ENCODE measurements at regions not wholly inside any gene's neighbourhood (a gene's known extent, or its start where the extent isn't known, plus 50 kb on each side); places are given as distances from the start of the nearest gene placed in this dataset.

- no peaks in the 10 kb centered on the region for H3K79me2 ChIP-seq (ENCODE audit: low read length)
- H3K9ac ChIP-seq (ENCODE audit: low read length) = no peak overlapping the region
- H3K4me2 ChIP-seq (ENCODE audit: low read depth, low read length, poor library complexity, severe bottlenecking) = no peak overlapping the region
- no peaks in the 10 kb centered on the region for H3K36me3 ChIP-seq (ENCODE audit: insufficient read depth, low read length)
- no peak for DNase-seq
- peaks cover 42% of the 10 kb centered on the region for H4K20me1 ChIP-seq (ENCODE audit: insufficient read depth, low read depth, low read length)
- H3K9me3 ChIP-seq (ENCODE audit: low read length) = no peaks in the 10 kb centered on the region
- H3K4me3 ChIP-seq (ENCODE audit: low read length) = no peak overlapping the region
- H2AFZ ChIP-seq (ENCODE audit: low read length) = no peak overlapping the region
- no peaks in the 10 kb centered on the region for H3K4me1 ChIP-seq (ENCODE audit: low read length)
- H3K27ac ChIP-seq (ENCODE audit: low read length) = no peak overlapping the region
- no peaks in the 10 kb centered on the region for H3K9me2 ChIP-seq (replicated peaks; ENCODE audit: insufficient read depth, low read length)
- H3K27me3 ChIP-seq (ENCODE audit: low read length) = no peaks in the 10 kb centered on the region
Measured at GRCh38 chr14:100409003-100409360, 85.8 kb downstream of the SLC25A47 start.

- Histone ChIP-seq H3K4me1 (ENCODE audit: low read length) (no peaks in the 10 kb centered on the region), H3K36me3 (ENCODE audit: insufficient read depth, low read length) (no peaks in the 10 kb centered on the region), H3K4me3 (ENCODE audit: low read length) (no peak overlapping the region), H3K27ac (ENCODE audit: low read length) (no peak overlapping the region), H3K4me2 (ENCODE audit: low read depth, low read length, poor library complexity, severe bottlenecking) (no peak overlapping the region), H3K27me3 (ENCODE audit: low read length) (no peaks in the 10 kb centered on the region), H4K20me1 (ENCODE audit: insufficient read depth, low read depth, low read length) (peaks cover 36% of the 10 kb centered on the region), H3K9me2 (replicated peaks; ENCODE audit: insufficient read depth, low read length) (no peaks in the 10 kb centered on the region), H3K9me3 (ENCODE audit: low read length) (no peaks in the 10 kb centered on the region), H2AFZ (ENCODE audit: low read length) (no peak overlapping the region), H3K79me2 (ENCODE audit: low read length) (no peaks in the 10 kb centered on the region), H3K9ac (ENCODE audit: low read length) (no peak overlapping the region)
- no peak for DNase-seq
Measured at GRCh38 chr14:100409651-100410050, 86.5 kb downstream of the SLC25A47 start.

DNA sequence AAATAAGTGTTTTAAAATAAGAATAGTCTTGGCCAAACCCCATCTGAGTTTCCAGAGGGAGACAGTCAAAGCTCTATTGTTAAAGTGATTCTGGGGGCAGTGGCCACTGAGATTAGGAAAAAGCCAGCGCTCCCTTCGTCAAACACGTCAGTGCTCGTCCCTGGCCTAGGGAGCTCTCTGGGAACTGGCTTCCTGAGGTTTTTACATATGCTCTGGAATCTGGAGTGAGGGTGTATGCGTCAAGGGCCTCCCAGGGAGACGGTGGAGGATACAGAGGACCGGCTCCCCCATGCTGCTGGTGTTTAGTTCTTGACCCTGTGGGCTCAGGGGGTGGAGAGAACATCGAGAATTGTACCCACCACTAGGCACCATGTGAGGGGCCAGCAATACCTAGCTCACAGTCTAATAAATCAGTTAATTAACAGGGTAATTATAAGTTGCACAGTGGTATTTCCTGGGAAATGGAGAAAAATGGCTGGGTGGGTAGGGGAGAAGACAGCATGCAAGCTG is 87.0 kb downstream of the SLC25A47 start:
- H3K9me3 ChIP-seq (ENCODE audit: low read length) = no peaks in the 10 kb centered on the region
- no peaks in the 10 kb centered on the region for H3K4me1 ChIP-seq (ENCODE audit: low read length)
- no peak overlapping the region for H3K4me3 ChIP-seq (ENCODE audit: low read length)
- H3K27ac ChIP-seq (ENCODE audit: low read length) = no peak overlapping the region
- H3K27me3 ChIP-seq (ENCODE audit: low read length) = no peaks in the 10 kb centered on the region
- DNase-seq = no peak
- H4K20me1 ChIP-seq (ENCODE audit: insufficient read depth, low read depth, low read length) = peaks cover 35% of the 10 kb centered on the region
- no peaks in the 10 kb centered on the region for H3K79me2 ChIP-seq (ENCODE audit: low read length)
- H2AFZ ChIP-seq (ENCODE audit: low read length) = no peak overlapping the region
- H3K9me2 ChIP-seq (replicated peaks; ENCODE audit: insufficient read depth, low read length) = no peaks in the 10 kb centered on the region
- no peak overlapping the region for H3K4me2 ChIP-seq (ENCODE audit: low read depth, low read length, poor library complexity, severe bottlenecking)
- no peaks in the 10 kb centered on the region for H3K36me3 ChIP-seq (ENCODE audit: insufficient read depth, low read length)
- no peak overlapping the region for H3K9ac ChIP-seq (ENCODE audit: low read length)

DNA sequence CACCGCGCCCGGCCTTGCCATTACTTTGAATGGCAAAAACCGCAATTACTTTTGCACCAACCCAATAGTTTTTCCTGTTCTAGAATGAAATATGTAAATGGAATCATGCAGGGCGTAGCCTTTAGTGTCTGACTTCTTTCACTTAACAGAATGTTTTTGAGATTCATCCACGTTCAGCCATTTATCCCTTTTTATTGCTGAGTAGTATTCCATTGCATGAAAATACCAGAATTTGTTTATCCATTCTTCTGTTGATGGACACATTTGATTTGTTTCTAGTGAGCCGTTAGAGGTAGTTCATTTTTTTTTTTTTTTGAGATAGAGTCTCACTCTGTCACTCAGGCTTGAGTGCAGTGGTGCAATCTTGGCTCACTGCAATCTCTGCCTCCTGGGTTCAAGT is 90.6 kb downstream of the SLC25A47 start:
- Histone ChIP-seq H3K4me1 (ENCODE audit: low read length) (no peaks in the 10 kb centered on the region), H3K4me2 (ENCODE audit: low read depth, low read length, poor library complexity, severe bottlenecking) (no peak overlapping the region), H4K20me1 (ENCODE audit: insufficient read depth, low read depth, low read length) (peaks cover 37% of the 10 kb centered on the region), H3K9me3 (ENCODE audit: low read length) (no peaks in the 10 kb centered on the region), H3K9ac (ENCODE audit: low read length) (no peak overlapping the region), H3K79me2 (ENCODE audit: low read length) (no peaks in the 10 kb centered on the region), H3K4me3 (ENCODE audit: low read length) (no peak overlapping the region), H3K27ac (ENCODE audit: low read length) (no peak overlapping the region), H3K36me3 (ENCODE audit: insufficient read depth, low read length) (no peaks in the 10 kb centered on the region), H3K9me2 (replicated peaks; ENCODE audit: insufficient read depth, low read length) (no peaks in the 10 kb centered on the region), H2AFZ (ENCODE audit: low read length) (no peak overlapping the region), H3K27me3 (ENCODE audit: low read length) (no peaks in the 10 kb centered on the region)
- DNase-seq = no peak

DNA sequence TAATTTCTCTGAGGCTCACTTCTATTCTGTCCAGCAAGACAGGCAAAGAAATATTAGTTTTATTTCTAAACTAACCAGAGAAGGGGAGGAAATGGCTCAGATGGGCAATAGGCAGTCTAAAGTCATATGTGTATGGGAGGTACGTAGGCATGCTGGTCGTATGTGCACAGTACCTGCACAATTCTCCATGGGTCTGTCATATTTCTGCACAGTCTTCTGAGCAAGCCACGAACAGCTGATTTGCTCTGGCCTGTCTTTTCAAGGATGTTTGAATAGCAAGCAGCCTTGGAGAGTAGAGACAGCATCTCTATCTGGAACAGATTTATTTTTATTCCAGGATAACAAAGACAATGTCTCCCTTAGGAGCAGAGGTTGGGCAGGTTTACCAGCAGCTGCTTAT is 92.1 kb downstream of the SLC25A47 start:
- no peak overlapping the region for H2AFZ ChIP-seq (ENCODE audit: low read length)
- H3K4me1 ChIP-seq (ENCODE audit: low read length) = no peaks in the 10 kb centered on the region
- H3K9me3 ChIP-seq (ENCODE audit: low read length) = no peaks in the 10 kb centered on the region
- DNase-seq = no peak
- no peak overlapping the region for H3K27ac ChIP-seq (ENCODE audit: low read length)
- no peak overlapping the region for H3K4me2 ChIP-seq (ENCODE audit: low read depth, low read length, poor library complexity, severe bottlenecking)
- no peaks in the 10 kb centered on the region for H3K9me2 ChIP-seq (replicated peaks; ENCODE audit: insufficient read depth, low read length)
- no peaks in the 10 kb centered on the region for H3K36me3 ChIP-seq (ENCODE audit: insufficient read depth, low read length)
- no peaks in the 10 kb centered on the region for H3K79me2 ChIP-seq (ENCODE audit: low read length)
- H3K4me3 ChIP-seq (ENCODE audit: low read length) = no peak overlapping the region
- peaks cover 39% of the 10 kb centered on the region for H4K20me1 ChIP-seq (ENCODE audit: insufficient read depth, low read depth, low read length)
- H3K27me3 ChIP-seq (ENCODE audit: low read length) = no peaks in the 10 kb centered on the region
- no peak overlapping the region for H3K9ac ChIP-seq (ENCODE audit: low read length)

DNA sequence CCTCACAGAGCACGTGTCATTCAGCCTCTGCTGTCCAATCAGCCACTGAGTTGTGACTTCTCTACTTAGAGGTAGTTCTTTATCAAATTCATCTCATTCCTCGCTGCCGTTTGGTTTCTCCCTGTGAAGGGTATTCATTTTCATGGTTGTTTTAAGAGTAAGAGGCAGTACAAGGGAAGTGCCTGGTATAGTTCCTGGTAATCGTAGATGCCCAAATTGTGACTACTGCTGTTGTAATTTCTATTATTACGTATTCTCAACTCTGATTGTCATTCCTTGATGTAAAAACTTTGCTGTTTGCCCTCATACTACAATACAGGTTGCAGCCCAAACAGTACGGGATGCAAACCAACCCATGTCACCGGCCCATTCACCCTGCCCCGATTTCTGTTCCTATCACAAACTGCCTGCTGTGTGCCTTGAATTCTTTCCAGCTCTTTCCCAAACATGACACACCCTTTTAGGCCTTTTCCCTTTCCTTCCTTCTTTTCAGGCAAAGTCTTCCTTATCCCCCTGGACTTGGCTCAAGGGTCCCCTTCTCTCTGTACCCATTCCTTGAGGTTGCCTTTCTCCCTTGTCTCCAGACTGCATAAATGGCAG is 93.0 kb downstream of the SLC25A47 start:
- Histone ChIP-seq H3K9ac (ENCODE audit: low read length) (no peak overlapping the region), H3K9me3 (ENCODE audit: low read length) (no peaks in the 10 kb centered on the region), H3K4me1 (ENCODE audit: low read length) (no peaks in the 10 kb centered on the region), H2AFZ (ENCODE audit: low read length) (no peak overlapping the region), H3K9me2 (replicated peaks; ENCODE audit: insufficient read depth, low read length) (no peaks in the 10 kb centered on the region), H4K20me1 (ENCODE audit: insufficient read depth, low read depth, low read length) (peaks cover 39% of the 10 kb centered on the region), H3K79me2 (ENCODE audit: low read length) (no peaks in the 10 kb centered on the region), H3K27me3 (ENCODE audit: low read length) (no peaks in the 10 kb centered on the region), H3K27ac (ENCODE audit: low read length) (no peak overlapping the region), H3K4me3 (ENCODE audit: low read length) (no peak overlapping the region), H3K36me3 (ENCODE audit: insufficient read depth, low read length) (no peaks in the 10 kb centered on the region), H3K4me2 (ENCODE audit: low read depth, low read length, poor library complexity, severe bottlenecking) (no peak overlapping the region)
- DNase-seq = no peak

DNA sequence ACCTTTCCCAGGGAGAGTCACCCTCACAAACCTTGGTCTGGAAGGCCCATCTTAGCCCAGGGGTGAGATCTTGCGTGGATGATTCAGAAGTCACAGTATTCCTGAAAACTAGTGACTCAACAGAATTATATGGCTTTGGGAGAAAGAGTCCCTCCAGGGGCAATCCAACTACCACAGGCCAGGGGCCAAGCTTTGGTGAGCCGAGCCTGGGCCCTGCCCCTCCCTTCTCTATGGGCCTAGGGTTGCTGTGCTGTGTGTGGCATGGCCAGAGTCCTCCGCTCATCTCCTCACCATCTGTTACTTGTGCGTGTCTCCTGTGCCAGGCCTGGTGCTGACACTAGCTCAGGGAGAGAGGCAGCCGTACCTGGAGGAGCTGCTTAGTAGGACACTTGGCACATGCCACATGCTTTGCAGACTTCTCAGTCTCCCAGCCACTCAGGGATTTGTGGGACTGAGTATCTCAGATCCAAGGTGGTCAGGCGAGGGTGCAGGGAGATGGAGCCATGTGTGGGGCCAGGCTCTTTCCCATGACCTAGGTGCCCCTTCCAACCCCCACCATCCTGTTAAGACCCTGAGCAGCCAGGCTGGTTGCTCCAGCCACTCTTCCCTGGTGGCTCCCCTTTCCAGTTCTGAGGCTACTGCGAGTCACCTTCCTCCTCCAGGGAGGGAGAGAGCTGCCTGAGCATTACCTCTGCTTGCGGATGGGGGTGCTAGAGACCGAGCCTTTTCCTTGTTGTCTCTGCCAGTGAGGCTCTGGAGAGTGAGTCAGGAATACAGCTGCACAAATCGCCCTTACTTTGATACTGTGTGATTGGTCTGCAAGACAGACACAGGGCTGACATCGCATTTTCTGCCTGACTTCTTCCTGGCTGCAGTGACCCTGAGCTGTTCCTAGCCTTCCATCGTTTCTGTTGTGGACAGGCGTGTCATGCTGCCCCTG is 94.1 kb downstream of the SLC25A47 start:
- Histone ChIP-seq H3K27ac (ENCODE audit: low read length) (no peak overlapping the region), H2AFZ (ENCODE audit: low read length) (no peak overlapping the region), H3K4me2 (ENCODE audit: low read depth, low read length, poor library complexity, severe bottlenecking) (no peak overlapping the region), H3K36me3 (ENCODE audit: insufficient read depth, low read length) (no peaks in the 10 kb centered on the region), H4K20me1 (ENCODE audit: insufficient read depth, low read depth, low read length) (peaks cover 44% of the 10 kb centered on the region), H3K4me3 (ENCODE audit: low read length) (no peak overlapping the region), H3K79me2 (ENCODE audit: low read length) (no peaks in the 10 kb centered on the region), H3K4me1 (ENCODE audit: low read length) (no peaks in the 10 kb centered on the region), H3K9me2 (replicated peaks; ENCODE audit: insufficient read depth, low read length) (no peaks in the 10 kb centered on the region), H3K9ac (ENCODE audit: low read length) (no peak overlapping the region), H3K9me3 (ENCODE audit: low read length) (no peaks in the 10 kb centered on the region), H3K27me3 (ENCODE audit: low read length) (no peaks in the 10 kb centered on the region)
- DNase-seq = peak; percentile 65

- Histone ChIP-seq H3K9ac (ENCODE audit: low read length) (no peak overlapping the region), H3K4me2 (ENCODE audit: low read depth, low read length, poor library complexity, severe bottlenecking) (no peak overlapping the region), H3K27me3 (ENCODE audit: low read length) (no peaks in the 10 kb centered on the region)
Measured at GRCh38 chr14:100419856-100420255, 96.7 kb downstream of the SLC25A47 start.

More at GRCh38 chr14:100419856-100420255, 96.7 kb downstream of the SLC25A47 start:
- Histone ChIP-seq H3K9me2 (replicated peaks; ENCODE audit: insufficient read depth, low read length) (no peaks in the 10 kb centered on the region), H3K4me3 (ENCODE audit: low read length) (no peak overlapping the region), H4K20me1 (ENCODE audit: insufficient read depth, low read depth, low read length) (peaks cover 70% of the 10 kb centered on the region), H3K4me1 (ENCODE audit: low read length) (no peaks in the 10 kb centered on the region), H2AFZ (ENCODE audit: low read length) (no peak overlapping the region), H3K79me2 (ENCODE audit: low read length) (no peaks in the 10 kb centered on the region), H3K27ac (ENCODE audit: low read length) (no peak overlapping the region), H3K9me3 (ENCODE audit: low read length) (no peaks in the 10 kb centered on the region), H3K36me3 (ENCODE audit: insufficient read depth, low read length) (no peaks in the 10 kb centered on the region)
- DNase-seq = no peak
